Peyer's patch (tissue), 4 donors: ENCODE measurements at regions not wholly inside any gene's neighbourhood (a gene's known extent, or its start where the extent isn't known, plus 50 kb on each side); places are given as distances from the start of the nearest gene placed in this dataset.

Experiments used
- DNase-seq, 3 donors: peaks; one replicate each; pipeline ENCODE4 v3.0.0-alpha.2; 2017 to 2019
- H3K27ac ChIP-seq, 4 donors: fragments of 200-600 bp; sonication (generic); one replicate each; pipeline ENCODE4 v1.5.1; 2016 to 2019
- H3K27me3 ChIP-seq, 2 donors: fragments of 200-600 bp; sonication (generic); one replicate each; pipeline ENCODE4 v1.5.1; 2019
- H3K36me3 ChIP-seq, 3 donors: fragments of 200-600 bp; sonication (generic); one replicate each; pipeline ENCODE4 v1.5.1; 2016 to 2019
- H3K4me1 ChIP-seq, 4 donors: fragments of 200-600 bp; sonication (generic); one replicate each; pipeline ENCODE4 v1.5.1; 2016 to 2019
- H3K4me3 ChIP-seq, 4 donors: fragments of 200-600 bp; sonication (generic); 1 replicate in 3 of 4; 2 replicates in 1 of 4; pipeline ENCODE4 v1.5.1; 2016 to 2019; ENCODE audit warnings: mild to moderate bottlenecking in 1 of 4
- H3K9me3 ChIP-seq, 4 donors: fragments of 200-600 bp; sonication (generic); one replicate each; pipeline ENCODE4 v1.5.1; 2016 to 2019; ENCODE audit warnings: mild to moderate bottlenecking in 1 of 4
- CTCF ChIP-seq, 6 experiments: fragments of 450-650 bp in 4 of 6; fragments of 200-600 bp in 2 of 6; sonication (generic) in 1 of 6; IDR thresholded peaks; one replicate each; pipeline ENCODE4 v1.5.1; 2017 to 2019; ENCODE audit warnings: antibody characterized with exemption in 6 of 6, mild to moderate bottlenecking in 3 of 6, moderate library complexity in 1 of 6
- POLR2A ChIP-seq, 2 donors: fragments of 450-650 bp; IDR thresholded peaks; one replicate each; pipeline ENCODE4 v1.5.1; 2017; ENCODE audit warnings: antibody characterized with exemption in 2 of 2, mild to moderate bottlenecking in 2 of 2, moderate library complexity in 2 of 2

GRCh38 chr17:56659622-56660021, 66.1 kb downstream of the NOG start:
- no peak for TF ChIP-seq POLR2A (IDR thresholded peaks at IDR 0.05)
- no peak for TF ChIP-seq CTCF (IDR thresholded peaks at IDR 0.05)
- Histone ChIP-seq H3K4me1 (no peaks in the 10 kb centered on the region), H3K27ac (no peak overlapping the region), H3K9me3 (no peaks in the 10 kb centered on the region), H3K4me3 (no peak overlapping the region), H3K27me3 (no peaks in the 10 kb centered on the region), H3K36me3 (no peaks in the 10 kb centered on the region)
- no peak for DNase-seq

GRCh38 chr17:56661906-56662305, 68.4 kb downstream of the NOG start:
- no peak overlapping the region for H3K4me3 ChIP-seq
- no peak for DNase-seq
- no peaks in the 10 kb centered on the region for H3K27me3 ChIP-seq
- TF ChIP-seq POLR2A (IDR thresholded peaks at IDR 0.05) (no peak), CTCF (IDR thresholded peaks at IDR 0.05) (no peak)
- H3K36me3 ChIP-seq: no peaks in the 10 kb centered on the region
- no peaks in the 10 kb centered on the region for H3K4me1 ChIP-seq
- no peak overlapping the region for H3K27ac ChIP-seq
- no peaks in the 10 kb centered on the region for H3K9me3 ChIP-seq

GRCh38 chr17:56665864-56666263, 72.4 kb downstream of the NOG start:
- Histone ChIP-seq H3K27me3 (no peaks in the 10 kb centered on the region), H3K4me3 (no peak overlapping the region), H3K4me1 (no peaks in the 10 kb centered on the region), H3K36me3 (no peaks in the 10 kb centered on the region), H3K27ac (no peak overlapping the region), H3K9me3 (no peaks in the 10 kb centered on the region)
- DNase-seq: no peak
- TF ChIP-seq CTCF (IDR thresholded peaks at IDR 0.05): no peak
- no peak for TF ChIP-seq POLR2A (IDR thresholded peaks at IDR 0.05)

GRCh38 chr17:56667925-56668458, 74.5 kb downstream of the NOG start:
- Histone ChIP-seq H3K4me1 (no peaks in the 10 kb centered on the region), H3K4me3 (no peak overlapping the region), H3K27me3 (no peaks in the 10 kb centered on the region), H3K9me3 (no peaks in the 10 kb centered on the region), H3K27ac (no peak overlapping the region), H3K36me3 (no peaks in the 10 kb centered on the region)
- DNase-seq: no peak
- TF ChIP-seq CTCF (IDR thresholded peaks at IDR 0.05) (no peak), POLR2A (IDR thresholded peaks at IDR 0.05) (no peak)

GRCh38 chr17:56672195-56672594, 78.7 kb downstream of the NOG start:
- Histone ChIP-seq H3K36me3 (no peaks in the 10 kb centered on the region), H3K4me1 (no peaks in the 10 kb centered on the region)
- TF ChIP-seq CTCF (IDR thresholded peaks at IDR 0.05) (no peak), POLR2A (IDR thresholded peaks at IDR 0.05) (no peak)

GRCh38 chr17:56674401-56674925, 81.0 kb downstream of the NOG start:
- Histone ChIP-seq H3K9me3 (no peaks in the 10 kb centered on the region), H3K4me1 (peaks cover 0 to 8% (median 0%) of the 10 kb centered on the region in 4 donors), H3K4me3 (no peak overlapping the region), H3K27me3 (peaks cover 0 to 5% of the 10 kb centered on the region in 2 donors), H3K27ac (no peak overlapping the region), H3K36me3 (no peaks in the 10 kb centered on the region)
- no peak for DNase-seq
- TF ChIP-seq CTCF (IDR thresholded peaks at IDR 0.05) (no peak), POLR2A (IDR thresholded peaks at IDR 0.05) (no peak)

More at GRCh38 chr17:56672195-56672594, 78.7 kb downstream of the NOG start:
- H3K27ac ChIP-seq: no peak overlapping the region
- no peak overlapping the region for H3K4me3 ChIP-seq
- H3K9me3 ChIP-seq: no peaks in the 10 kb centered on the region
- no peak for DNase-seq
- H3K27me3 ChIP-seq: no peaks in the 10 kb centered on the region
